GM21737 (cell line): ENCODE measurements at regions not wholly inside any gene's neighbourhood (a gene's known extent, or its start where the extent isn't known, plus 50 kb on each side); places are given as distances from the start of the nearest gene placed in this dataset.

ENCODE experiments used
- ATAC-seq: cut with Tn5 transposase; IDR thresholded peaks from one replicate; pipeline ENCODE4 v1.9.1; 2021; ENCODE audit warnings: mild to moderate bottlenecking, moderate library complexity; ENCODE audit not compliant: unreplicated experiment

GRCh38 chr4:58711039-58711438 is 1600.9 kb upstream of the IGFBP7 start:
- no peak for ATAC-seq

GRCh38 chr4:58688568-58688967 is 1578.4 kb upstream of the IGFBP7 start:
- no peak for ATAC-seq

- ATAC-seq = no peak
Observed at GRCh38 chr4:58679886-58680285, 1569.7 kb upstream of the IGFBP7 start.

DNA sequence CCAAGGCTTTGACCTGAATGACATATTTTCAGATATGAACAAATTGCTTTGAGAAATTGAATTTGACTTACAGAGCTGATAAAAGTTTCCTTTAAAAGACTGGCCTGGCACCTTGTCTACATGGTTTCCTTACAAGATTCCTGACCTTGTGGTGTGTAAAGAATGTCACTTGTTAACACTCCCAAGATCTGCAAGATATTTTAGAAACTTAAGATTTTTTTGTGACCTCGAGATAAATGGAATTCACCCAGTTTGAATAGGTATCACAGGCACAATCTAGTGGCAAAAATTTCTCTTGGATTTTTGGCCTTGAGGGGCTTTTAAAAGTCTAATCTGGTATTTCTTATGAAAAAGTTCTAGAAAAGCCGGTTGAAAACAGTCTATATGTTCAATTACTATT is 1568.9 kb upstream of the IGFBP7 start:
- ATAC-seq = no peak

DNA sequence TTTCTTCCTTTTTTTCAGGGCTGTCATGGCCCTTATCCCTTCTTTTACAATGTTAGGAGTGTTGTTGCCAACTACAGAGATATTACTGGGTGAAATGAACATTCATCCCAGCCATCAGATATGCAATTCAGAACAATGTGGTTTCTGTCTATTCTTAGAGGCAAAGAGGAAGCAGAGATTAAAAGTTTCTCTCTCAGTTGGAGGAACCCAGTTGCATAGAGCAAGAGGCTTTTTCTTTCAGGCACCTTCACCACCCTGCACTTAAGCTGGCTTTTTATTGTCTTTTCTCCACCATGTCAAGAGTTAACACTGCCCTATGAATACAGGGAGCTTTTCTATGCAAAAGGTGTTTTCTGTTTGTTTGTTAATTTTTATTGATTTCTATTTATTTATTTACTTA is 1559.6 kb upstream of the IGFBP7 start:
- no peak for ATAC-seq

- no peak for ATAC-seq
Observed at GRCh38 chr4:58665649-58666048, 1555.5 kb upstream of the IGFBP7 start.

DNA sequence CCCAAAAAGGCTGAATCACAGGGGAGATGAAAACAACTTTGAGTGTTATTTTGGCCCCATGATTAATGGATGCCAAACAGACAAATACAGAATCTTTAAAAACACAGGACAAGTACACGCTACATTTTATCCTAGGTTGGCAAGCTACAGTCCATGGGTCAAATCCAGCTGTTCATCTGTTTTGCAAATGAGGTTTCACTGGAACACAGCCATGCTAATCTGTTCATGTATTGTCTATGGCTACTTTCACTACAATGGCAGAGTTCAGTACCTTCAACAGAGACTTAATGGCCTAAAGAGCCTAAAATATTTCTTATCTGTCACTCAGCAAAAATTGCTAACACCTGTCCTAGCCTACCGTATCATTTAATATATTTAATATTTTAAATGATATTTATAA is 1548.5 kb upstream of the IGFBP7 start:
- ATAC-seq = no peak

GRCh38 chr4:58653251-58653650 is 1543.1 kb upstream of the IGFBP7 start:
- no peak for ATAC-seq

DNA sequence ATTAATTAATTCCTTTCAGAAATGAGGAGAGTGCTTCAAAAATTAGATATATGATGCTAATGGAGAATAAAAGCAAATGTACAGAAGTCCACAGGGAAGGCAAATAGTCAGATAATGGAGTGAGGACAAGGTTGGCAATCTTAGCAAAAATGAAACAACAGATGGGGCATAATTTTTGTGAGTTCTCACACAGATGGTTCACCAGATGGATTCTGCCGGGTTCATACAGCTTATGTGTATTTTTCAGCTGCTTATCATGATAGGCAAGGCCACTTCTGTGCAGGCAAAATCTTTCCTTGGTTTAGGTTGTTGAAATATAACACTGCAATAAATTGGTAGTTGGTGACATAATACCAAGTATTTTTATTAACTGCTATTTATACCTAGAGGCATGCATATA is 1539.0 kb upstream of the IGFBP7 start:
- ATAC-seq = no peak

DNA sequence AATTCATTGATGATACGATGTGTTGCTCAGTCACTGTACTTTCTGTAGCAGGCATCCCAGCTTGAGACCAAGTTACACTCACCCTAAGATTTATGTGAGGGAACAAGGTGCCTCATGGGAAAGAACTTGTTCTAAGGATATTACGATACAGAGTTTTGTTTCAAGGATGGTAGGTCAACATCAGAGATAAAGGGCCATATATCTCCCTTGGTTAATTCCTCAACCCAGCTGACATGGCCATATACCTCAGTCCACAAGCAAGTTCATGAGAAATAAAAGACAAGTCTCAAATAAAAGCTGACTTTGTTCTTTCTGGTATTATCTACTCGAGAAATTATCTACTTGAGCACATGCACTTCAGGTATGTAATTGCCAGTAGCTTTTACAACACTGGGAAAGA is 1535.9 kb upstream of the IGFBP7 start:
- no peak for ATAC-seq

DNA sequence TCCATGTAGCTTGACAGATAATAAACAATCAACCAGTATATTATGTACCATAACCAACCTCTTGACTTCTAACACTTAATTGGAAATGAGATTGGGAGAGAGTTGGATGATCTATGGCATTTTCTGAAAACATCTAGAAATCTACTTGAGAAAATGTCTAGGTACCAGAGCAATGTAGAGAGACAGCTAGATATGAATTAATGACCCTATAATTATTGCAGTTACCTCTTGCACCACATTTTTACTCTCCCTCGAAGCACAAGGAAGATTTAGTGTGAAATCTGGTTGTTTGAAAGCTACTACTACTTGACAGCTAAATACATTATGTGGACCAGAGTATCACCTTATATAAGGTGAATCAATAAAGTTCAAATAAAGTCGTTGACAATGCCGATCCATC is 1534.4 kb upstream of the IGFBP7 start:
- ATAC-seq = no peak

- ATAC-seq = no peak
Observed at GRCh38 chr4:58636381-58636780, 1526.2 kb upstream of the IGFBP7 start.

DNA sequence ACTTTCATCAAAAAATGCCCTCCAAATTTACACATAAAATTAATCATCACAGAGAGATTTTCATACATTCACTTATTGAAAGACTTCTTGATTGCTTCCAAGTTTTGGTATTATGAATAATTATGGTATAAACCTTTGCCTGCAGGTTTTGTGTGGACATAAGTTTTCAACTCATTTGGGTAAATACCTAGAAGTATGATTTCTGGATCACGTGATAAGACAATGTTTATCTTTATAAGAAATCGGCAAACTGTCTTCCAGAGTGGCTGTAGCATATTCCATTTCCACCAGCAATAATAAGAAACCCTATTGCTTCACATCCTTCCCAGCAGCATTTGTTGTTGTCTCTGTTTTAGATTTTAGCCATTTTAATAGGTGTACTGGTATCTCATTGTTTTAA is 1507.0 kb upstream of the IGFBP7 start:
- ATAC-seq = no peak

GRCh38 chr4:58611012-58611411 is 1500.8 kb upstream of the IGFBP7 start:
- ATAC-seq = no peak

DNA sequence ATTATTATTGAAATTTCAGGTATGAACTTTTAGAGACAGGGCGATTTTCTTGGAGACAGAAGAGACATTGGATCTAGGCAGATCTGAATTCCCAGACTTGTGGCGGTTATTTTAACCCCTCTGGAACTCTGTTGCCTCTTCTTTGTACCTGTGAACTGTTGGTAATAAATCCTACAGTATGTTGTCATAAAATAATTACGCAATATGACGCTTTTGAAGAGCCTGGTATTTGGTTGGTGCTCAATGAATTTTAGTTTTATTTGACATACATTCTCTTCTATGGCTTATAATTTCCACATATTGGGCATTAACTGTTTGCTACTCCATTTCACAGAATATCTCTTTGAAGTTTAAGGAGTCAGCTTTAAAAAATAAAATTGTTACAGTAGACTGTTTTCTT is 1496.1 kb upstream of the IGFBP7 start:
- ATAC-seq = no peak

- ATAC-seq = no peak
Observed at GRCh38 chr4:58603951-58604350, 1493.8 kb upstream of the IGFBP7 start.

GRCh38 chr4:58602731-58603359 is 1492.7 kb upstream of the IGFBP7 start:
- ATAC-seq = no peak

GRCh38 chr4:58602022-58602421 is 1491.8 kb upstream of the IGFBP7 start:
- no peak for ATAC-seq

DNA sequence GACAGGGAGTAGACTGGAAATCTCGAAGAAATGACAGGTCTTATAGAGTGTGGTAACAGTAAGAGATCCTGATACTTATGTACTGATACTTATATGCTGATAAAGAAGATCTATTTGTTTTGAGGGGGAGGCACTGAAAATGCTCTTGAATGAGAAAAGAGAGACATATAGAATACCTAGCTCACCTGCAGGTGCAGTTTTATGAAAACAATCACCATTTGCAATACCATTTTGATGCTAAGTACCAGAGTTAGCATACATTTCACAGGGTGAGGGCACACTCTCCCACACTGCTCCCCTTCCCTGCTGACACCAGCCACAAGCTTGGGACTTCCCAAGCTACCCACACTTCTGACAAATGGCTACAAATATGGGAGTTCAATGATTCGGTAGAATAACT is 1490.1 kb upstream of the IGFBP7 start:
- ATAC-seq = no peak

DNA sequence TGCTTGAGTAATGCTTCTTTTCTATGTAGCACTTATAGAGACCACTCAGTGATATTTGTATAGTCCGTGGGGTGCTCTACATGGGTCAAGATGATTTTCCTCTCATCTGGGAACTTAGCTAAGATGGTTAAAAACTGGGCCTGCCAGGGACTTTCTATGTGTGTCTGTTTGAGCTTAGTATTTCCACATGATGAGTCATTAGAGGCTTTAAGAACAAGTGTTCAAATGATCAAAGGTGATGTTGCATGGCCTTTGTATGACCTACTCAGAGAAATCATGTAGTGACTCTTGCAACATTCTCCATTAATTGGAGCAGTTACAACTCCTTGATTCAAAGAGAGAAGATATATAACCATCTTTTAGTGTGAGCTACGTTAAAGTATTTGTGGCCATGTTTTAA is 1480.5 kb upstream of the IGFBP7 start:
- no peak for ATAC-seq

DNA sequence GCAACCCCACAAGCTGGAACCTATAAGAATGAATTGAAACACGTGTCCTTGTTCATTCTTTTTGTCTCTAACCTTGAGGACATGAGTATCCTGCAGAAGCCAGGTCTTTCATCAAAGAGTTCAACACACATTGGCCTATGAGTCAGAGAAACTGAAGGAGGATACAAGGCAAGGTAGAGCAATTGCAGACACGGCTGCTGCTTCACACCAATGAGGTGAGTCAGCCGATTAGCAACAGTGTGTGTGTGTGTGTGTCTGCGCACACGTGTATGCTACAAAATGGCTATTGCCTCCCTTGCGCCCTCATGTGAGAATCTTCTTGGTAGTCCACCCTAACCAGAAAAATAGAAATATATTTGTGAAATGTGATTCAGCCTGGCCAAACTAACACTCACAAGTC is 1477.7 kb upstream of the IGFBP7 start:
- no peak for ATAC-seq

- no peak for ATAC-seq
Observed at GRCh38 chr4:58566260-58566659, 1456.1 kb upstream of the IGFBP7 start.

DNA sequence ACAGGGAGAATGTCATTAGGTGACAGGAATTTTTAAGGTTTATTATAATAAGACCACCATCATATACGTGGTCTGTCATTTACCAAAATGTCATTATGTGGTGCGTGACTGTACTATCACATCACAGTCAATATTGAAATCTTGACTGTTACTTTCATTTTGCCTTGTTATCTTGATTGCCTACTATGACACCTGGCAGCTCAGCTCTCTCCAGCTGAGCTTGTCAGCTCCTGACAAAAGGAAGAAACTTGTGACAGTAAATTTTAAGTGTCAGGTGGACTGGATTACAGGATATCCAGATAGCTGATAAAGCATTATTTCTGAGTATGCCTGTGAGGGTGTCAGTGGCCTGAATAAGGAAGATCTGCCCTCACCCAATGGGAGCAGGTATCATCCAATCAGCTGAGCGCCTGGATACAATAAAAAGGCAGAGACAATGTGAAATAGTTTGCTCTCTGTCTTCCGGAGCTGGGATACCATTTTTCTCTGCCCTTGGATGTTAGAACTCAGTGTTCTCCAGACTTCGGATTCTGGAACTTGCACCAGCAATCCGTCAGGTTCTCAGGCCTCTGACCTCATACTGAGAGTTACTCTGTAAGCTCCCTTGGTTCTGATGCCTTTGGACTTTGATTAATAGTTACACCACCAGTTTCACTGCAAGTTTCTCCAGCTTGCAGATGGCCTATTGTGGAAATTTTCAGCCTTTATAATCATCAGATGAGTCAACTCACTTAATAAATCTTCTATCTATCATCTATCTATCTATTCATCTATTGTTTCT is 1454.7 kb upstream of the IGFBP7 start:
- ATAC-seq = no peak
